B cell (primary cell): ENCODE measurements at regions not wholly inside any gene's neighbourhood (a gene's known extent, or its start where the extent isn't known, plus 50 kb on each side); places are given as distances from the start of the nearest gene placed in this dataset.

ENCODE experiments used
- ATAC-seq: fragments of 200-7000 bp; cut with Tn5 transposase; one replicate; pipeline ENCODE4 v1.10.0; 2021; ENCODE audit warnings: low read depth, mild to moderate bottlenecking, moderate number of reproducible peaks, moderate library complexity
- CTCF ChIA-PET: fragments of 350-600 bp; sonication (Branson Sonifier 250); formaldehyde crosslinking; loops from one replicate; lab custom pipeline; 2021; ENCODE audit warnings: antibody characterized with exemption, inconsistent platforms; lab: Charles Lee
- POLR2A ChIA-PET: fragments of 350-600 bp; sonication (Branson Sonifier 250); formaldehyde crosslinking; loops from one replicate; lab custom pipeline; 2021; ENCODE audit warnings: antibody characterized with exemption; lab: Charles Lee
- DNase-seq: peaks from one replicate; pipeline ENCODE4 v3.0.0; 2013
- H2AFZ ChIP-seq: 2 replicates; pipeline ENCODE4 v1.6.1; 2012; ENCODE audit warnings: mild to moderate bottlenecking, low read depth, low read length; ENCODE audit not compliant: insufficient read depth, poor library complexity, severe bottlenecking
- H3K27ac ChIP-seq, 2 donors: 1 replicate in 1 of 2; 2 replicates in 1 of 2; pipeline ENCODE4 v1.5.1; 2012 to 2013; ENCODE audit warnings: low read length in 2 of 2, mild to moderate bottlenecking in 2 of 2, moderate library complexity in 1 of 2
- H3K27me3 ChIP-seq, 4 experiments: fragments of 200-600 bp in 1 of 4; sonication (generic) in 1 of 4; replicated peaks in 1 of 4; 1 replicate in 2 of 4; 2 replicates in 2 of 4; pipeline versions ENCODE4 v1.6.1 to v1.7.0; 2013 to 2016; ENCODE audit warnings: low read length in 3 of 4, mild to moderate bottlenecking in 2 of 4, mixed read lengths in 1 of 4, moderate library complexity in 1 of 4; ENCODE audit not compliant: insufficient read depth in 4 of 4, control insufficient read depth in 3 of 4; ENCODE audit errors: control extremely low read depth in 1 of 4
- H3K36me3 ChIP-seq, 2 experiments: replicated peaks in 1 of 2; 1 replicate in 1 of 2; 2 replicates in 1 of 2; pipeline versions ENCODE4 v1.6.1 to v1.7.1; 2013; ENCODE audit warnings: low read length in 1 of 2; ENCODE audit not compliant: insufficient read depth in 2 of 2, control insufficient read depth in 1 of 2; ENCODE audit errors: control extremely low read depth in 1 of 2, extremely low read depth in 1 of 2
- H3K4me1 ChIP-seq, 2 donors: fragments of 200-600 bp in 1 of 2; sonication (generic) in 1 of 2; 1 replicate in 1 of 2; 2 replicates in 1 of 2; pipeline versions ENCODE4 v1.5.1 to v1.6.1; 2013 to 2017; ENCODE audit warnings: low read length in 2 of 2; ENCODE audit not compliant: control insufficient read depth in 2 of 2, insufficient read depth in 2 of 2
- H3K4me2 ChIP-seq: replicated peaks from 2 replicates; pipeline ENCODE3; 2012; ENCODE audit warnings: mild to moderate bottlenecking, low read depth, low read length; ENCODE audit not compliant: poor library complexity, severe bottlenecking
- H3K4me3 ChIP-seq, 5 experiments: fragments of 200-600 bp in 1 of 5; sonication (generic) in 1 of 5; 1 replicate in 3 of 5; 2 replicates in 2 of 5; pipeline versions ENCODE4 v1.5.1 to v1.7.0; 2011 to 2016; ENCODE audit warnings: low read length in 4 of 5, mild to moderate bottlenecking in 4 of 5, low read depth in 2 of 5, control low read depth in 1 of 5, moderate library complexity in 1 of 5; ENCODE audit not compliant: insufficient read depth in 1 of 5; ENCODE audit errors: control extremely low read depth in 1 of 5, extremely low read depth in 1 of 5
- H3K79me2 ChIP-seq: fragments of 200-600 bp; sonication (generic); one replicate; pipeline ENCODE4 v1.6.0; 2016; ENCODE audit warnings: low read length; ENCODE audit not compliant: control insufficient read depth, insufficient read depth
- H3K9ac ChIP-seq: fragments of 200-600 bp; sonication (generic); 2 replicates; pipeline ENCODE4 v1.6.1; 2017; ENCODE audit warnings: mild to moderate bottlenecking, low read length, moderate library complexity
- H3K9me3 ChIP-seq, 3 donors: one replicate each; pipeline versions ENCODE4 v1.6.1 to v1.7.1; 2013; ENCODE audit warnings: low read length in 2 of 3; ENCODE audit not compliant: control insufficient read depth in 2 of 3, insufficient read depth in 1 of 3; ENCODE audit errors: control extremely low read depth in 1 of 3
- H4K20me1 ChIP-seq: 2 replicates; pipeline ENCODE4 v1.6.0; 2012; ENCODE audit warnings: mild to moderate bottlenecking, low read length; ENCODE audit not compliant: insufficient read depth, control insufficient read depth, poor library complexity, severe bottlenecking
- H3K27ac Mint-ChIP-seq: one replicate; pipeline ENCODE4 v1.8.0; 2021; ENCODE audit warnings: mixed read lengths
- H3K27me3 Mint-ChIP-seq: one replicate; pipeline ENCODE4 v1.8.0; 2021; ENCODE audit warnings: mixed read lengths
- H3K4me1 Mint-ChIP-seq: one replicate; pipeline ENCODE4 v1.8.0; 2021; ENCODE audit warnings: mixed read lengths
- H3K4me3 Mint-ChIP-seq: one replicate; pipeline ENCODE4 v1.8.0; 2021; ENCODE audit warnings: mixed read lengths
- H3K9me3 Mint-ChIP-seq: one replicate; pipeline ENCODE4 v1.8.0; 2022; ENCODE audit warnings: mixed read lengths; ENCODE audit not compliant: insufficient read depth
- EZH2 ChIP-seq: IDR thresholded peaks from 2 replicates; pipeline ENCODE4 v1.6.1; 2012; ENCODE audit warnings: borderline replicate concordance, low read depth, mild to moderate bottlenecking, moderate library complexity, low read length; ENCODE audit not compliant: insufficient read depth, poor library complexity, severe bottlenecking
- WGBS: methylation state at CpG from one replicate; pipeline ENCODE4 v1.1.5; 2013; ENCODE audit warnings: missing lambda C conversion rate; ENCODE audit not compliant: insufficient coverage; 5-methylcytosine and 5-hydroxymethylcytosine counted together
- intact Hi-C: fragments of 100-400 bp; cut with micrococcal nuclease; formaldehyde crosslinking; loops from one replicate; pipeline ENCODE4 v1.10.0; 2022
- TF ChIP-seq, protein P1 (sequence below): fragments of 200-600 bp; IDR thresholded peaks from one replicate; pipeline ENCODE4 v1.8.0; 2022; ENCODE audit warnings: antibody characterized with exemption, mild to moderate bottlenecking

DNA sequence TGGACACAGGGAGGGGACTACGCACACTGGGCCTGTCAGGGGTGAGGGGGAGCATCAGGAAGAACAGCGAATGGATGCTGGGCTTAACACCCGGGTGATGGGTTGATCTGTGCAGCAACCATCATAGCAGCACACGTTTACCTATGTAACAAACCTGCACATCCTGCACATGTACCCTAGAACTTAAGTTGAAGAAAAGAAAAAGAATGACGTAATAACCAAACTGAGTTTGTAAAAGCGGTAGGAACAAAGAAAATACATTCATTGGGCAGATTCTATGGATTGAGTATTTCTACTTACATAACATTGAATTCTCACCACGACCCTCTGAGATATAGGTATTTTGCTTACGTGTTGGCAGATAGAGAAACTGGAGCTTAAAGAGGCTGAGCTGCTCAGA lies 468.4 kb downstream of the TTLL7 start:
- Histone ChIP-seq H3K79me2 (no peaks in the 10 kb centered on the region), H4K20me1 (no peaks in the 10 kb centered on the region), H3K9me3 (peaks cover 0 to 3% (median 0%) of the 10 kb centered on the region in 3 donors), H3K27me3 (no peaks in the 10 kb centered on the region), H3K4me1 (no peaks in the 10 kb centered on the region), H3K9ac (no peak overlapping the region), H3K36me3 (no peaks in the 10 kb centered on the region), H3K4me2 (no peak overlapping the region), H2AFZ (no peak overlapping the region), H3K4me3 (no peak overlapping the region), H3K27ac (no peak overlapping the region)
- intact Hi-C loops: no loop called here
- ChIA-PET POLR2A (no interaction called here), CTCF (no interaction called here)
- WGBS: no CpG with 5 or more reads among the region's 8 CpGs
- TF ChIP-seq EZH2: no peak
- TF ChIP-seq, protein P1, sequence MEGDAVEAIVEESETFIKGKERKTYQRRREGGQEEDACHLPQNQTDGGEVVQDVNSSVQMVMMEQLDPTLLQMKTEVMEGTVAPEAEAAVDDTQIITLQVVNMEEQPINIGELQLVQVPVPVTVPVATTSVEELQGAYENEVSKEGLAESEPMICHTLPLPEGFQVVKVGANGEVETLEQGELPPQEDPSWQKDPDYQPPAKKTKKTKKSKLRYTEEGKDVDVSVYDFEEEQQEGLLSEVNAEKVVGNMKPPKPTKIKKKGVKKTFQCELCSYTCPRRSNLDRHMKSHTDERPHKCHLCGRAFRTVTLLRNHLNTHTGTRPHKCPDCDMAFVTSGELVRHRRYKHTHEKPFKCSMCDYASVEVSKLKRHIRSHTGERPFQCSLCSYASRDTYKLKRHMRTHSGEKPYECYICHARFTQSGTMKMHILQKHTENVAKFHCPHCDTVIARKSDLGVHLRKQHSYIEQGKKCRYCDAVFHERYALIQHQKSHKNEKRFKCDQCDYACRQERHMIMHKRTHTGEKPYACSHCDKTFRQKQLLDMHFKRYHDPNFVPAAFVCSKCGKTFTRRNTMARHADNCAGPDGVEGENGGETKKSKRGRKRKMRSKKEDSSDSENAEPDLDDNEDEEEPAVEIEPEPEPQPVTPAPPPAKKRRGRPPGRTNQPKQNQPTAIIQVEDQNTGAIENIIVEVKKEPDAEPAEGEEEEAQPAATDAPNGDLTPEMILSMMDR: no peak
- Mint-ChIP-seq H3K27me3 (no peaks in the 10 kb centered on the region), H3K4me1 (no peaks in the 10 kb centered on the region), H3K9me3 (no peaks in the 10 kb centered on the region), H3K4me3 (no peak overlapping the region), H3K27ac (no peak overlapping the region)
- DNase-seq: no peak
- ATAC-seq: no peak

DNA sequence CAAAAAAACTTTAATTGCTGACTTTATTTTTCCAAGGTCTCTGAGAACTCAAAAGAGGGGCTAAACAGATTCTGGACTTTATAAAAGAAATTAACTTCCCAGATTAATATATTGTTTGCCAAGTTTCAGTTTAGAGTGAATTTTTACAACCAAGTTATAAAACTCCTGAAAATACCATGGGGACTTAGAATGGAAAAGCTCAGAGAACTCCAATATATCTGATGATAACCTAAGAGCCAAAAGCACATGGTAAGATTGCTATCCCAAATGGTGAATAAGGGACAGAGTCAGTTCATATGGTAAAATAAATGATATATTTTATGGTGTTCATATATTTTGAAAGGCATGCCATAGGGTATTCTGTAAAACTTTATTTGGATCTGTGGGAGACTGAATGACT lies 470.9 kb downstream of the TTLL7 start:
- Histone ChIP-seq H3K4me2 (no peak overlapping the region), H4K20me1 (no peaks in the 10 kb centered on the region), H3K9ac (no peak overlapping the region), H3K4me1 (no peaks in the 10 kb centered on the region), H3K27me3 (no peaks in the 10 kb centered on the region), H3K9me3 (peaks cover 0 to 3% (median 0%) of the 10 kb centered on the region in 3 donors), H3K36me3 (no peaks in the 10 kb centered on the region), H3K27ac (no peak overlapping the region), H3K79me2 (no peaks in the 10 kb centered on the region), H2AFZ (no peak overlapping the region), H3K4me3 (no peak overlapping the region)
- H3K4me3 Mint-ChIP-seq: no peak overlapping the region
- ATAC-seq (no peak), DNase-seq (no peak)
- POLR2A ChIA-PET: no interaction called here
- no peaks in the 10 kb centered on the region for H3K9me3 Mint-ChIP-seq
- intact Hi-C loops: no loop called here
- TF ChIP-seq, protein P1: no peak
- no peak for TF ChIP-seq EZH2
- H3K27me3 Mint-ChIP-seq: no peaks in the 10 kb centered on the region
- no peak overlapping the region for H3K27ac Mint-ChIP-seq
- H3K4me1 Mint-ChIP-seq: no peaks in the 10 kb centered on the region
- CTCF ChIA-PET: interaction anchor here (0.6 kb wide), 1 partner anchor 1492 kb away, joined by 3 read pairs; no protein-coding TSS in a partner anchor
